Upper lobe of right lung (tissue), 1 donor: ENCODE measurements at regions not wholly inside any gene's neighbourhood (a gene's known extent, or its start where the extent isn't known, plus 50 kb on each side); places are given as distances from the start of the nearest gene placed in this dataset.

Source experiments
- ATAC-seq: fragments of 200-7000 bp; cut with Tn5 transposase; one replicate; pipeline ENCODE4 v1.9.1; 2020; ENCODE audit warnings: mild to moderate bottlenecking, moderate library complexity
- DNase-seq: peaks from one replicate; pipeline ENCODE4 v3.0.0-alpha.2; 2020
- H3K27ac ChIP-seq: fragments of 200-600 bp; one replicate; pipeline ENCODE4 v1.8.0; 2022
- H3K27me3 ChIP-seq: fragments of 200-600 bp; one replicate; pipeline ENCODE4 v1.8.0; 2022; ENCODE audit warnings: mild to moderate bottlenecking
- H3K36me3 ChIP-seq: fragments of 200-600 bp; one replicate; pipeline ENCODE4 v1.8.0; 2022
- H3K4me1 ChIP-seq: fragments of 200-600 bp; one replicate; pipeline ENCODE4 v1.8.0; 2022
- H3K4me3 ChIP-seq: fragments of 200-600 bp; one replicate; pipeline ENCODE4 v1.8.0; 2022; ENCODE audit warnings: mild to moderate bottlenecking
- H3K9me3 ChIP-seq: fragments of 200-600 bp; one replicate; pipeline ENCODE4 v1.8.0; 2022
- CTCF ChIP-seq: fragments of 200-600 bp; IDR thresholded peaks from one replicate; pipeline ENCODE4 v1.8.0; 2022; ENCODE audit warnings: antibody characterized with exemption
- intact Hi-C: fragments of 100-400 bp; cut with DNase I; formaldehyde crosslinking; loops from one replicate; pipeline ENCODE4 v1.11.0; 2022
- donor health status: DM: no; HTN: yes; CAD: no; lungs with severe emphysema.

GRCh38 chr4:81915430-81915829 is 443.7 kb upstream of the RASGEF1B start:
- TF ChIP-seq CTCF = no peak
- Histone ChIP-seq H3K4me1 (no peaks in the 10 kb centered on the region), H3K4me3 (no peak overlapping the region), H3K27me3 (no peaks in the 10 kb centered on the region), H3K27ac (no peak overlapping the region), H3K36me3 (no peaks in the 10 kb centered on the region), H3K9me3 (no peaks in the 10 kb centered on the region)
- DNase-seq (no peak), ATAC-seq (no peak)
- intact Hi-C loops = no loop called here

GRCh38 chr4:81914623-81915022 is 442.9 kb upstream of the RASGEF1B start:
- Histone ChIP-seq H3K27me3 (no peaks in the 10 kb centered on the region), H3K4me3 (no peak overlapping the region), H3K4me1 (no peaks in the 10 kb centered on the region), H3K27ac (no peak overlapping the region), H3K36me3 (no peaks in the 10 kb centered on the region), H3K9me3 (no peaks in the 10 kb centered on the region)
- ATAC-seq (no peak), DNase-seq (no peak)
- no peak for TF ChIP-seq CTCF
- intact Hi-C loops = no loop called here

GRCh38 chr4:81913427-81913879 is 441.7 kb upstream of the RASGEF1B start:
- H3K4me1 ChIP-seq = no peaks in the 10 kb centered on the region
- H3K9me3 ChIP-seq = no peaks in the 10 kb centered on the region
- intact Hi-C loops = no loop called here
- no peaks in the 10 kb centered on the region for H3K36me3 ChIP-seq
- peak; percentile 67 for TF ChIP-seq CTCF
- no peak overlapping the region for H3K4me3 ChIP-seq
- no peak overlapping the region for H3K27ac ChIP-seq
- H3K27me3 ChIP-seq = no peaks in the 10 kb centered on the region
- ATAC-seq = peak; percentile 93
- DNase-seq = no peak

GRCh38 chr4:81912376-81913030 is 440.8 kb upstream of the RASGEF1B start:
- H3K36me3 ChIP-seq = no peaks in the 10 kb centered on the region
- intact Hi-C loops = no loop called here
- H3K27me3 ChIP-seq = no peaks in the 10 kb centered on the region
- ATAC-seq (no peak), DNase-seq (no peak)
- H3K27ac ChIP-seq = no peak overlapping the region
- TF ChIP-seq CTCF = no peak
- no peaks in the 10 kb centered on the region for H3K9me3 ChIP-seq
- no peak overlapping the region for H3K4me3 ChIP-seq
- no peaks in the 10 kb centered on the region for H3K4me1 ChIP-seq

- Histone ChIP-seq H3K4me3 (no peak overlapping the region), H3K9me3 (no peaks in the 10 kb centered on the region), H3K27me3 (peaks cover 4% of the 10 kb centered on the region), H3K27ac (no peak overlapping the region), H3K4me1 (no peaks in the 10 kb centered on the region), H3K36me3 (no peaks in the 10 kb centered on the region)
- no peak for TF ChIP-seq CTCF
- DNase-seq (no peak), ATAC-seq (no peak)
- intact Hi-C loops = no loop called here
These were observed 435.2 kb upstream of the RASGEF1B start for GRCh38 chr4:81906905-81907304.

- TF ChIP-seq CTCF = no peak
- intact Hi-C loops = no loop called here
- no peaks in the 10 kb centered on the region for H3K36me3 ChIP-seq
- H3K4me1 ChIP-seq = no peaks in the 10 kb centered on the region
- DNase-seq (no peak), ATAC-seq (no peak)
- H3K27ac ChIP-seq = no peak overlapping the region
- H3K27me3 ChIP-seq = peaks cover 4% of the 10 kb centered on the region
- H3K9me3 ChIP-seq = no peaks in the 10 kb centered on the region
- no peak overlapping the region for H3K4me3 ChIP-seq
These were observed 434.3 kb upstream of the RASGEF1B start for GRCh38 chr4:81905971-81906370.
